Esophagus squamous epithelium (tissue), 5 donors: ENCODE measurements at regions not wholly inside any gene's neighbourhood (a gene's known extent, or its start where the extent isn't known, plus 50 kb on each side); places are given as distances from the start of the nearest gene placed in this dataset.

Experiments used
- DNase-seq: peaks from one replicate; lab custom pipeline; 2025; lab: John Stamatoyannopoulos, UW
- H3K27ac ChIP-seq, 4 donors: fragments of 200-600 bp; sonication (generic); one replicate each; pipeline ENCODE4 v1.5.1; 2016 to 2019; ENCODE audit warnings: mild to moderate bottlenecking in 1 of 4
- H3K27me3 ChIP-seq, 4 donors: fragments of 200-600 bp; sonication (generic); 1 replicate in 3 of 4; 2 replicates in 1 of 4; pipeline versions ENCODE4 v1.5.1 to v1.6.0; 2017 to 2021; ENCODE audit warnings: antibody characterized with exemption in 1 of 4
- H3K36me3 ChIP-seq, 3 donors: fragments of 200-600 bp; sonication (generic); one replicate each; pipeline ENCODE4 v1.5.1; 2016 to 2019
- H3K4me1 ChIP-seq, 3 donors: fragments of 200-600 bp; sonication (generic); one replicate each; pipeline ENCODE4 v1.5.1; 2017 to 2019
- H3K4me3 ChIP-seq, 4 donors: fragments of 200-600 bp; sonication (generic); 1 replicate in 3 of 4; 2 replicates in 1 of 4; pipeline ENCODE4 v1.5.1; 2016 to 2019; ENCODE audit warnings: mild to moderate bottlenecking in 2 of 4, moderate library complexity in 1 of 4
- H3K9me3 ChIP-seq, 3 donors: fragments of 200-600 bp; sonication (generic); one replicate each; pipeline ENCODE4 v1.5.1; 2016 to 2019
- POLR2A ChIP-seq, 4 donors: fragments of 450-650 bp; IDR thresholded peaks; one replicate each; pipeline ENCODE4 v1.6.1; 2017; ENCODE audit warnings: antibody characterized with exemption in 4 of 4, mild to moderate bottlenecking in 4 of 4, moderate library complexity in 3 of 4
- WGBS, 2 donors: methylation state at CpG; one replicate each; pipeline ENCODE4 v1.1.5; 2018; 5-methylcytosine and 5-hydroxymethylcytosine counted together
- intact Hi-C: fragments of 100-400 bp; cut with DNase I; formaldehyde crosslinking; loops from one replicate; pipeline ENCODE4 v1.15.0; 2022
- TF ChIP-seq, protein P1 (sequence below), 6 experiments: fragments of 450-650 bp in 4 of 6; fragments of 200-600 bp in 2 of 6; sonication (generic) in 2 of 6; IDR thresholded peaks; one replicate each; pipeline ENCODE4 v1.5.1; 2016 to 2019; ENCODE audit warnings: antibody characterized with exemption in 6 of 6, mild to moderate bottlenecking in 4 of 6, moderate library complexity in 4 of 6
- donor health status: DM: yes; HTN: yes; CAD: no.

DNA sequence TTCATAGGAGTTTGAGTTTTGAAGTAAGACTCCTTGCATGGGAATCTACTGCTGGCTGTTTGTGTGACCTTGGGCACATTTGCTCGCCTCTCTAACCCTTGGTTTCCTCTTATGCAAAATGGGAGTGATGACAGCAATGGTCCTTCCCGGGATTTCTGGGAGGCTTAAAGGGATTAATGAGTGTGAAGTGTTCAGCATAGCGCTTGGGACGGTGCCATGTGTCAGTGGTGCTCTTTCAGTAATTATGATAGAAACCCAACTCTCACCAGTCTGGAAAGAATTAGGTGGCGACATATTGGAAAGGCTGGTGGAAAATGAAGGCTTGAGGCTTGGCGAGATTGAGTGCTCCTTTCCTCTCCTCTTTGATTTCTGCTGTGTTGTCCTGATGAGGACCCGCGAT, 429.2 kb upstream of the EEF2KMT start:
- Histone ChIP-seq H3K4me1 (no peaks in the 10 kb centered on the region), H3K36me3 (no peaks in the 10 kb centered on the region), H3K9me3 (no peaks in the 10 kb centered on the region), H3K4me3 (no peak overlapping the region), H3K27ac (no peak overlapping the region), H3K27me3 (peaks cover 0 to 2% (median 0%) of the 10 kb centered on the region in 4 donors)
- intact Hi-C loops: no loop called here
- TF ChIP-seq POLR2A (IDR thresholded peaks at IDR 0.05): no peak
- TF ChIP-seq, protein P1, sequence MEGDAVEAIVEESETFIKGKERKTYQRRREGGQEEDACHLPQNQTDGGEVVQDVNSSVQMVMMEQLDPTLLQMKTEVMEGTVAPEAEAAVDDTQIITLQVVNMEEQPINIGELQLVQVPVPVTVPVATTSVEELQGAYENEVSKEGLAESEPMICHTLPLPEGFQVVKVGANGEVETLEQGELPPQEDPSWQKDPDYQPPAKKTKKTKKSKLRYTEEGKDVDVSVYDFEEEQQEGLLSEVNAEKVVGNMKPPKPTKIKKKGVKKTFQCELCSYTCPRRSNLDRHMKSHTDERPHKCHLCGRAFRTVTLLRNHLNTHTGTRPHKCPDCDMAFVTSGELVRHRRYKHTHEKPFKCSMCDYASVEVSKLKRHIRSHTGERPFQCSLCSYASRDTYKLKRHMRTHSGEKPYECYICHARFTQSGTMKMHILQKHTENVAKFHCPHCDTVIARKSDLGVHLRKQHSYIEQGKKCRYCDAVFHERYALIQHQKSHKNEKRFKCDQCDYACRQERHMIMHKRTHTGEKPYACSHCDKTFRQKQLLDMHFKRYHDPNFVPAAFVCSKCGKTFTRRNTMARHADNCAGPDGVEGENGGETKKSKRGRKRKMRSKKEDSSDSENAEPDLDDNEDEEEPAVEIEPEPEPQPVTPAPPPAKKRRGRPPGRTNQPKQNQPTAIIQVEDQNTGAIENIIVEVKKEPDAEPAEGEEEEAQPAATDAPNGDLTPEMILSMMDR (IDR thresholded peaks at IDR 0.05): no peak
- WGBS, 2 donors: 71 to 80% methylated on average over 8 of the region's 8 CpGs
- no peak for DNase-seq

GRCh38 chr16:5523829-5524228, 426.2 kb upstream of the EEF2KMT start:
- no peak overlapping the region for H3K4me3 ChIP-seq
- intact Hi-C loops: no loop called here
- H3K27me3 ChIP-seq: peaks cover 0 to 2% (median 0%) of the 10 kb centered on the region in 4 donors
- no peak overlapping the region for H3K27ac ChIP-seq
- no peak for TF ChIP-seq POLR2A (IDR thresholded peaks at IDR 0.05)
- no peak for DNase-seq
- WGBS, 2 donors: 25 to 32% methylated on average over 3 to 9 of the region's 10 CpGs
- no peaks in the 10 kb centered on the region for H3K9me3 ChIP-seq
- H3K4me1 ChIP-seq: no peaks in the 10 kb centered on the region
- H3K36me3 ChIP-seq: no peaks in the 10 kb centered on the region

GRCh38 chr16:5516115-5516514, 418.5 kb upstream of the EEF2KMT start:
- intact Hi-C loops: no loop called here
- H3K4me3 ChIP-seq: no peak overlapping the region
- H3K9me3 ChIP-seq: no peaks in the 10 kb centered on the region
- TF ChIP-seq, protein P1 (IDR thresholded peaks at IDR 0.05): no peak
- no peak for TF ChIP-seq POLR2A (IDR thresholded peaks at IDR 0.05)
- H3K27me3 ChIP-seq: no peaks in the 10 kb centered on the region
- no peak for DNase-seq
- H3K4me1 ChIP-seq: peaks cover 0 to 5% (median 0%) of the 10 kb centered on the region in 3 donors
- no peak overlapping the region for H3K27ac ChIP-seq
- H3K36me3 ChIP-seq: no peaks in the 10 kb centered on the region

- peaks cover 0 to 21% (median 0%) of the 10 kb centered on the region in 3 donors for H3K4me1 ChIP-seq
- no peak overlapping the region for H3K4me3 ChIP-seq
- no peak for DNase-seq
- H3K27ac ChIP-seq: no peak overlapping the region
- TF ChIP-seq POLR2A (IDR thresholded peaks at IDR 0.05): no peak
- TF ChIP-seq, protein P1 (IDR thresholded peaks at IDR 0.05): no peak
- H3K9me3 ChIP-seq: no peaks in the 10 kb centered on the region
- H3K36me3 ChIP-seq: no peaks in the 10 kb centered on the region
- peaks cover 0 to 10% (median 0%) of the 10 kb centered on the region in 4 donors for H3K27me3 ChIP-seq
- intact Hi-C loops: no loop called here
- 58 to 73% methylated on average over 4 of the region's 4 CpGs for WGBS, 2 donors
Measured at GRCh38 chr16:5512014-5512413, 414.4 kb upstream of the EEF2KMT start.

DNA sequence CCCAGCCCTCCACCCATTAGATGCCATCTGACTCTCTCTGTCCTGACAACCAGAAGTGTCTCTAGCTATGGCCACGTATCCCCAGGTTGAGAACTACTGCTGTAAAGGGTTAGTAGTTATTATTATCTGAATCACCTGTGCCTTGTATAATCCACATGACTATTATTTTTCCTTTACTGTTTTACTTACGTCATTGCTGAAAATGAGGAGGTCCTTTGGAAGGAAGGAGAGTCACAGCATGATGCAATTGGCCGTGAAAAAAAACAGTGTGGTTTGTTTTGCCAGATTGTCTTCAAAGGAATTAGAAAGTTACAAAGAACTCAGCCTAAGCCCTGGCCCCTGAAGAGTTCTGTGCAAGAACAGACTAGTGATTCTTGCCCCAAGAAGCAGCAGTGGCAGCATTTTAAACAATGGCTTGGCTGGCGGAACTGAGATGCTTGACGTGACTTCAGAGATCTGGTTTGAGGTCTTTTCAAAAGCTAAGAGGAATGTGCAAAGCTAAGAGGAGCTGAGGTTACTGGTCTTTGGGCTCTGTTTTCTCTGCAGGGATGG, 413.3 kb upstream of the EEF2KMT start:
- Histone ChIP-seq H3K27ac (peak overlapping the region in 1 of 4 donors; percentile 34), H3K4me3 (no peak overlapping the region), H3K36me3 (no peaks in the 10 kb centered on the region), H3K4me1 (peaks cover 0 to 21% (median 0%) of the 10 kb centered on the region in 3 donors), H3K9me3 (no peaks in the 10 kb centered on the region), H3K27me3 (peaks cover 0 to 21% (median 0%) of the 10 kb centered on the region in 4 donors)
- TF ChIP-seq, protein P1 (IDR thresholded peaks at IDR 0.05): no peak
- TF ChIP-seq POLR2A (IDR thresholded peaks at IDR 0.05): no peak
- 8 to 18% methylated on average over 5 of the region's 5 CpGs for WGBS, 2 donors
- DNase-seq: no peak
- intact Hi-C loops: no loop called here
